HG03432 (cell line): ENCODE measurements at regions not wholly inside any gene's neighbourhood (a gene's known extent, or its start where the extent isn't known, plus 50 kb on each side); places are given as distances from the start of the nearest gene placed in this dataset.
"Not testable (repeated sequence)": the region's sequence is repeated elsewhere in the genome, so short reads cannot be mapped to it uniquely, and the experiment has no call there.

Experiments used
- ATAC-seq: cut with Tn5 transposase; IDR thresholded peaks from one replicate; pipeline ENCODE4 v1.9.1; 2021; ENCODE audit warnings: mild to moderate bottlenecking, moderate library complexity; ENCODE audit not compliant: unreplicated experiment

DNA sequence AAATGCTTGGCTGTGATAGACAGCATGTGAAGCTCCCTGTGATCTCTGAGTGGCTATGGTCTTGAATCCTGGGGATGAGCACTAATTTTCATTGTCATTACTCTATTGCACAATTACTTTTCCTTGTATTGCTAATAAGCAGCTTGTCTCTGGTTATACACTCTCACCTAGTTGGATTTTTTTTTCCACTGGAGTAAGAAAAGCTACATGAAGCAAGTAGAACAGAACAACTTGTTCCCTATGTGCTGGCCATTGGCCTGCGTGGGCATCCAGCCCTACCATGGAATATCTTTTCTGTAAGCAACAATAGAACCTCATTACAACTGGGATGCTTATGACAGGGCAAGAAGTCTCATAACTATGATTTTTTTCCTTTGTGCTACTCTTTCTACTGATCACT is 807.4 kb downstream of the TNS3 start:
- ATAC-seq = no peak

DNA sequence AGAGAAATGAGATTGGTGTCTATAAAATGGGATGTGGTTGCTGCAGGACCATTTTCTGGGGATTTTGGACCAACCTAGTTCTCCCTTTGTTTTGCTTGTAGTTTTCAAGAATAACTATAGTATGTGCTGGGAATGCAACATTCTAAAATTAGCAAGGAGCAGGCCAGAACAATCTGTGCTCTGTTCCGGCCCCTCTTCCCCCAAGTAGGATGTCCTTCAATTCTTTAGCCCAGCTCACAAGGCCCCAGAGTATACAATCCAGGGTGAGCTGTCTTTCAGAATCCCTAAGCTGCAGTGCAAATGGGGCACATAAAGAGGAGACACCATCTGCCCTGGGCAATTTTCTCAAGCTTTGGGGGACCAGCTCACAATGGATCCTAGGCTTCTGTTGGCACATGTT is 809.1 kb downstream of the TNS3 start:
- no peak for ATAC-seq

DNA sequence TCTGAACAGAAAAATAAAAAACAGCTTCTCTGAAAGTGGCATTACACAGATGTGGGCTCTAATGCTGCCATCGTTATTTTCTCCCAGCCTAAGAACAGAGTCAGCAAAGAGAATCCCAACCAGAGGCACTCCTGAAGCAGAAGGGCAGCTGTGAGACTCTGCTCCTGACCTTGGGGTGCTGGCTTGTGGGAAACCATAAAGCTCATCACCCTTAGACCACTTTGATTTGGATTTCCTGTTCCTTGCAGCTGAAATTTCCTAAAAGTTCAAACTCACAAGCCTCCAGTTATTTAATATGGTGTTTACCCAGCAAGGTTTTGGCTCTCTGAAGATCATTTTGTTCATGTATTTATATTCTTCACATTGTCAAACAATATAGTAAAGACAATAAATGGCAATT is 814.8 kb downstream of the TNS3 start:
- ATAC-seq = no peak

DNA sequence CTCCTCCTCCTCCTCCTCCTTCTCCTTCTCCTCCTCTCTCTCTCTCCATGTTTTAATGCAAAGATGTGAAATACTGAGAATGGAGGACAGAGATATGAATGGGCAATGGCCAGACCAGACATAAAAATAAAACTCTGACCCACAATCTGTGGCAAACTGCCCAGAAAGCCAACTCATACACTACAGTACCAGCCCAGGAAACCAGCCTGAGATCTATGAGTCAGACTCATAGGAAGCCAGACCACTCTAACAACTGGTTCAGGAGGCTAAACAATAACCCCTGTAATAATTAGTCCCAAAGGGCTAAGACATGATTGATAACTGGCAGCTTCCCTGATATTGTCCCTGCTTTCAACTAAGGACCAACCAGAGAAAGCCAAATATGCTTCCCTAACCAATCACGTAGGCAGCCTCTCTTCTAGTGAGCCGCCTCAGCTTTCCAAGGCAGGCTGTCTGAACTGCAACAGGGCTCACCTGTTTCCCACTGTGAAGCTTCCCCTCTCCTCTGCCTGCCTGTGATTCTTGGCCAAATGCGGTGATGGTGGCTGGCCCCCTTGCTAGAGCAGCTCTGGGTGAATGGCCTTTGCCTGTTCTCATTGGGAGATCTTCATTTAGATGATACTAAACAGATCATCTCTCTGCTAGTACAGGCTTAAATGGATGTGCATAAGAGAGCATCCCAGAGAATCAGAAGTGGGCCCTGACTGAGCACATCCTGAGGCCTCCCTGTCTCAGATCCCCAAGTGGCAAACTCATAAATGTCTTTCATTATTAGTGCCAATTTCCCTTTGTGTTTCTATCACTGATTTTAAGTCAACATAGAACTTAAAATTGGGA is 817.6 kb downstream of the TNS3 start:
- ATAC-seq = no peak

DNA sequence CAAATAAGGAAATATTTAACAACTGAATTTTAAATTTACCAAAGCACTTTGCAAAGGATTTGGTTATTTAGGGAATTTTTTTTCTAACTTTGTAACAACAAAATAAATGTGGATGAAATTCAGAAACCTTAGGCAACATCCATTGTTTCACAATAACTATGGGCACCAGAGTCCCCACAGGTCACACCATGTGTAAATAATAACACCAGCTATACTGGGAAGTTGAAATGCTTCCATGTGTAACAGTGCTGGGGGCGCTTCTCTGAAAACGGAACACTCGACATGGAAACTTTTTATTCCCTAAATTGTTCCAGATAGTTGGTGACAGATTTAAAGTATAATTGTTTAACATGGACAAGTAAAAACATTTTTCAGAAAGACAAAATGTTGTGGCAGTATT is 818.6 kb downstream of the TNS3 start:
- ATAC-seq = no peak

DNA sequence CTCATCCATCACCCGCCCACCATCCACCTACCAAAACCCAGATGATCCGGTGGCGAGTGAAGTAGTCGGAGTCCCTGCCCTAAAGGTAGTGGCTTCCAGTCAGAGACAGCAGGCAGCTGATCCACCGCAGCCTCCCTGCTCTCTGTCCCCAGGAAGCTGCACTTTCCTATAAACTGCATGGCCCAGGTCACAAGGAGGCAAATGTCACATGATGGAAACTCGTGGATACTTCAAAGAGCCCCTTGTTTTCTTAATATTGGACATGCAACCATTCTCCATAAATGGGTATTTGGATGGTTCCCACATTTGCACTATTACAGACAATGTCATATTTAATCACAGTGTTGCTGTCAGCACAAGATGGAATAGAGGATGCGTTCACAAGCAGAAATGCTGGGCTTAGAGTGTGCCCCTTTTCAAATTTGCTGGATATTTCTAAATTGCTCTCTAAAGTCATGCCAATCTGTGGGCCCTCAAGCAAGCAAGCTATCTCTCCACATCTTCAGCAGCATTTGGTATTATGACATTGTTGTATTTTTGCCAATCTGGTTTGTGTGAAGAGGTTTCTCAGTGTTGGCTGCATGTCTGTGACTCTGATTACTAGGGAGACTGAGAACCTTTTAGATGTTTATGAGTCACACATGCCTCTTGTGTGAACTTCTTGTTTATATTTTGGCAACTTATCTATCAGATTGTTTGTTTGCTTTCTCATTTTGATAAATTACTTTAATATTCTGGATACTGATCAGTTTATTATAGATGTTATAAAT is 822.0 kb downstream of the TNS3 start:
- no peak for ATAC-seq

DNA sequence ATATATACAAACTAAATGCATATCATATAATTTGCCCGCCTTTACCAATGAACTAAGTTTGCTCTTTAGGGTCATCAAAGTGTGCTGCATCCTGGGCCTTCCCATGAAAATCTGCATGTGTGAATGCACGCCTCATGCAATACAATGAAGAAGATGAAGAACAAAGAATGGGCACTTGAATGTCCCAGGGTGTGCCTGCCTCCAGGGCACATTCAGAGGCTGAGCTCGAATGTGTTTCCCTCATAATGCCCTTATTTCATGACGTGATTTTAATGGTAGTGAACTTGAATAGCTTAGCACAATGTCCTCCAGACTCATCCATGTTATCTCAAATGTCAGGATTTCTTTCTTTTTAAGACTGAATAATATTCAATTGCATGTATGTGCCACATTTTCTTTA is 824.9 kb downstream of the TNS3 start:
- no peak for ATAC-seq

DNA sequence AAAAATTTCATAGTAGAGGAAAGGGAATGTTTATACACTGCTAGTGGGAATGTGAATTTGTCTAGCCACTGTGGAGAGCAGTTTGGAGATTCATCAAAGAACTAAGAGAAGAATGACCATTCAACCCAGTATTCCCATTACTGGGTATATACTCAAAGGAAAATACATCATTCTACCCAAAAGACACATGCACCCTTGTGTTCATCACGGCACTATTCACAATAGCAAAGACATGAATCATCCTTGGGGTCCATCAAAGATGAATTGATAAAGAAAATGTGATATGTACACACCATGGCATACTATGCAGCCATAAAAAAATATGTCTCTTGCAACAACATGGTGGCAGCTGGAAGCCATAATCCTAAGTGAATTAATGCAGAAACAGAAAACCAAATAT is 825.7 kb downstream of the TNS3 start:
- no peak for ATAC-seq

DNA sequence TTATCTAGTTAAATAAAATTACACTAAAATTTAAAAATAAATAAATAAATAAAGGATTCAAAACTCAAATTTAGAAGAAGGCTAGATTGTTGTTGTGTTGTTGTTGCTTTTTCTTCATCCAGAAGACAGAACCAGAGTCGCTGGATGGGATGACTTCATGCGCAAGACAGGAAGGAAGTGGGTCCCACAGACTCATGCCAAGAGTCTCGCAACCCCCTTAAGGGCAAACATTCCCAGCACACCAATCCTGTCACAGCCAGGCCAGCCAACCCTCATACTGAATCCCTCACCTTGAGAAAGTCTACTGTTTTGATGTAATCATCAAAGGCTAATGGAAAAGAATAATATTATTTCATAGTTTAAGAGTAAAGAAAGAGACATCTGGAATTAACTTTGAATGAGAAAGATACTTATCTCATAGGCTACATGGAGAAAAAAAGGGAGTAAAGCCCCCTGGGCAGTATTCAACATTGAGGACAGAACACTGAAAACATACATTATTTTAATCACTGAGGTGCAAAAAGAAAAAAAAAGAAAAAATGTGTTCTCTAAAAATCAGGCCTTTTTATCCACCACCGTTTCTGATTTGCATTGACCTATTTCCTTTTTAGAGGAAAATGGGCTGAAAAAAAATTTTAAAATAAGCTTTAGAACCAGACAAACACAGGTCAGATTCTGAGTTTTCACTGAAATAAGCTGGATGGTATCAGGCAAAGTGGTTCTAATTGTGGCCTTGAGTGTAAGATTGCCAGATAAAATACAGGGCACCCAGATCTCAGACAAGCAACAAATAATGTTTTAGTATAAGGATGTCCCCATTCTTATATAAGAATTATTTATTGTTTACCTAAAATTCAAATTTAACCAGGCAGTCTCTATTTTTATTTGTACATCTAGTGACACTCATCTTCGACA is 826.5 kb downstream of the TNS3 start:
- no peak for ATAC-seq

DNA sequence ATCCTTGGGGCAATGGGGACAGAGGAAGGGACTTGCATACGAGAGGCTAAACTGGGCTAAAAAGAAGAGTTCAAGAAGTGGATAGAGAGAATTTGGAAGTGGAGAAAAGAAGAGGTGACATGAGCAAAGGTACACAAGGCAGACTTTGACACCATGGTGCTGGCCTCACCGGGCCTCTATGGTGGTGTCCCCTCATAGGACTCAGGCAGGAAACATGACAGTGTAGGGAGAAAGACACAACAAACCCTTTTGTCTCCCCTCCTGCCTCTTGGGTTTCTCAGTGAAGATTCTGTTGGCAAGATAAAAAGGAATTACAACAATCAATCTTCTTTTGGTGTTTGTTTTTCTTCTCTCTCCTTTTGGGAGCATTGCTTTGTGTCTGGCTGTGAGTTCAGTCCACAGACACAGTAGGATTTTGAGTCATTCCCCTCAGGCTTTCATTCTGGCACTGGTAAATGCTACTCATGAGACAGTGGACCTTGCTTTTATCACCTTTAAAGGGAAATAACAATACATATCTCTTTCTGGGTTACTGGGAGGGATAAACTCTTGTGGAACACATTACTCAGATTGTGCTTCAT is 827.7 kb downstream of the TNS3 start:
- no peak for ATAC-seq

DNA sequence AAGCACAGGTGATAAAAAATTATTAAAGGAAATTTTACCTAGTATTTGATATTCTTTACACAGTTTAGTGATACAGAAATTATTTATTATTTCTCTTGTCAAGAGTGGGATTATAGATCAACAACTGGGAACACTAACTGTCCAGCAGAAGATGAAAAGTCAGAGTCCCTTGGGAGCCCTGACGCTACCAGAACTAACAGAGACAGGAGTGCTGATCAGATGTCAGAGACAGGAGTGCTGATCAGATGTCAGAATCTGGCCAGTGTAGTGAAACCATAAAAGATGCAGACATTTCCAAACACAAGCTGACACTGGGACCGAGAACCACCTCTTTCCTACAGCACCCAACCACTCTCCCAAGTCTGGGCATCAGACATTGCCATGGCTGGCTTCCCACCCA is 828.2 kb downstream of the TNS3 start:
- ATAC-seq = no peak

DNA sequence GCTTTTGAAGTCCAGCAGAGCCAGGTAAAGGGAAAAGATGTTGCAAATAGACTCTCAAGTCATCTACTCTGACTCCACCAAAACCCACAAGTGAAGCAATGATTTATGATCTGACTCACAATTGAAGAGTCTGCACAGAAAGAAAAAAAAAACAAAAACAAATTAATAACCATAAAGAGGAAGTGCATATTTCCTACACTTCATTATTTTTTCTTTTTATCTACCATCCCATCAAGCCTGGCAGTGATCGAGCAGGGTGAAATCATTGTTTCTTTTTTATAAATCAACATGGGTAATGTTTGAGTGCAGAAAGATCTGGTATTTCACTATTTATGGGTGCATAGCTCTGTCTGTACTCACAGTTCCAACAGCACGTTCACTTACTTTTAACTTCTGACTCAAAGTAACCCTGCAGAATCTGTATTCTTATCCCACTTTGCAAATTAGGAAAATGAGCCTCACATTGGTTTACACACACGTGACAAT is 829.0 kb downstream of the TNS3 start:
- no peak for ATAC-seq

DNA sequence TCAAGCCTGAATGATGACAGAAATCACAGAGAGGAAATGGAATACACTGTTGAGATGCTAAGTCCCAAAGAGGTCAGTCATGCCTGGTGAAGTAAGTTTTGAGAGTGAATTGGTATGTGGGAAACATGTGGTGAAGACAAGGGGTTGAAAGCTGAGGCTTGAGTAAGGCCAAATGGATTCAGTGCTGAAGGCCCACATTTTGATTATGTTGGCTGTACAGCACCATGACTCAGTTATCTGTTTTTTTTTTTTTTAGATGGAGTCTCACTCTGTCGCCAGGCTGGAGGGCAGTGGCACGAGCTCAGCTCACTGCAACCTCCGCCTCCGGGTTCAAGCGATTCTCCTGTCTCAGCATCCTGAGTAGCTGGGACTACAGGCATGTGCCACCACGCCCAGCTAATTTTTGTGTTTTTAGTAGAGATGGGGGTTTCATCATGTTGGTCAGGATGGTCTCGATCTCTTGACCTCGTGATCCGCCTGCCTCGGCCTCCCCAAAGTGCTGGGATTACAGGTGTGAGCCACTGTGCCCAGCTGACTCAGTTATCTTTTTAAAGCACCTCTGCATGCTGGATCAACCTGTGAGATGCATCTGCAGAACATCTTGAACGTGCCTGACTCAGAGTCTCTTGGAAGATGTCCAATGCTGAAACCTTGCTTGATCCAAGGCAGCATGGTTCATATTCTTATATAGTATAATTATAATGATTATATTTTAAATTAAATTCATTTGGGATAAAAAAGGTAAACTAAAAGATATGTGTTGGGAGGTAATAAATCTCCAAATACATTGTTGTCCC is 829.8 kb downstream of the TNS3 start:
- not testable (repeated sequence) for ATAC-seq

DNA sequence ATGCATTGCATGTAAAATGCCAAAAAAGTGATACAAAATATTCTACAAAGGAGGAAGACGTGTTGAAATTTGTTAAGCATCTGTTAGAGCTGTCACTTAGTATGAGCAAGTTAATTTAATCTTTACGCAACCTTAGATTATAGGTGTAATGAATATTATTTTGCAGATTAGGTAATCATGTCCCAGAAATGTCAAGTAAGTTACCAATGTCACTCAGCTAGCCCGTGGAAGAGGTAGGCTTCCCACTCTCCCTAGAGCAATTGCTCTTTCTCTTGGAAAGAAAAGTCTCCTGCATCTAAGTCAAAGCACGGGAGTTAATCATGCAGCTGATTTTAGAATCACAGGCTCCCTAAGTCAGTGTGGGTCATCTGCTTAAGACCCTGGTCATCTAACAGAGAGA is 830.4 kb upstream of the IGFBP3 start:
- no peak for ATAC-seq

DNA sequence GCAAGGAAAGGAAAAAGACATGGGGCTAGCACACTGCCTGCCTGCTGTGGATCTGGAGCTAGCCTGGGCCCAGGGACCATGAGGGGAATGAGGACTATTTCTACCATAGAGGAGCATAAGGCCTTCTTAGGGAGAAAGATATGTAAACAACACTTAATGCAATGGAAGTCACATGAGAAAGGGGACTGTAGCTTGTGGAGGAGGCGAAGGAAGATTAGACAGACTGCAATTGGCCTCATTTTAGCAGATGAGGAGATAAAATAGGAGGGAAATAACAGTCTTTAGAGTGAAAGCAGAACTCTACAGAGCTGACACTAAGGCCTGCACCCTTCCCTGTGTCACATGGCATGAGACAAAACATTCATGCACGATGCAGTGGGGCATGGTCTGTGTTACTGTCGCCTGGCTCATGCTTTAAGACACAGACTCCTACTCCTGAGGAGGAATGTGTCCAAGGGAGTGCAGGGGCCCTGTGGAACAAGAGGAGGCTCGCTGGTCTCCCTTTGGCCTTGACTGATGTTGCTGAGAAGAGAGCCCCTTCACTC is 829.3 kb upstream of the IGFBP3 start:
- ATAC-seq = no peak

DNA sequence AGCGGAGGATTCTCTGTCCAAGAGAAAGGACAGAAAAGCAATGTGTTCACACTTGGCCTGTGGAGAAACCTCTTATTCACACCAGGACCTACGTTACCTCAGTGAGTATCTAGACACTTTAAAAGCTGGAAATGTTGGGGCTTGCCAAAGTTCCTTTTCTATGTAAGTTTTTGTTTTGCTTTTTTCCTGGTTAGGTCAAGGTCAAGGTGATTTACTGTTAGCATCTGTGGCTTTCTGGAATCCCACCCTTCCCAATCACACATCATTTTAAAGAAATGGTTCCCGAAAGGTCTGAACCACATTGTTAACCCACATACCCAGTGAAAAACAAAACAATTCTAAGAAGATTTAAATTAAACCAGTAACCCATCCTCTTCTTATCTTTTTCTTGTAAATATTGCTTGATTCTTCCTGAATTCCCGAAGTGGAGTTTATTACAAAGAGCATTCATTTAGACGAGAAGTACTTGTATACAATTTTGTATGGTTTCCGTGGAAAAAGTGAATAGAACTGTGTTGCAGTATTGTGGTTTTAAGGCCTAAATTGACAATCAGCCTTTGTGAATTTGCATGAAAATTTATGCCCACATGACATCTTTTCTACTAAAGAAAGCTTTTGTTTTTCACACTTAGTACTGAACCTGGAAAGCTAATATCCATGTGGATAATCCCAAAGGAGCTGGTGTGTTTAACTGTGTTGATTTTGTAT is 827.0 kb upstream of the IGFBP3 start:
- ATAC-seq = no peak

DNA sequence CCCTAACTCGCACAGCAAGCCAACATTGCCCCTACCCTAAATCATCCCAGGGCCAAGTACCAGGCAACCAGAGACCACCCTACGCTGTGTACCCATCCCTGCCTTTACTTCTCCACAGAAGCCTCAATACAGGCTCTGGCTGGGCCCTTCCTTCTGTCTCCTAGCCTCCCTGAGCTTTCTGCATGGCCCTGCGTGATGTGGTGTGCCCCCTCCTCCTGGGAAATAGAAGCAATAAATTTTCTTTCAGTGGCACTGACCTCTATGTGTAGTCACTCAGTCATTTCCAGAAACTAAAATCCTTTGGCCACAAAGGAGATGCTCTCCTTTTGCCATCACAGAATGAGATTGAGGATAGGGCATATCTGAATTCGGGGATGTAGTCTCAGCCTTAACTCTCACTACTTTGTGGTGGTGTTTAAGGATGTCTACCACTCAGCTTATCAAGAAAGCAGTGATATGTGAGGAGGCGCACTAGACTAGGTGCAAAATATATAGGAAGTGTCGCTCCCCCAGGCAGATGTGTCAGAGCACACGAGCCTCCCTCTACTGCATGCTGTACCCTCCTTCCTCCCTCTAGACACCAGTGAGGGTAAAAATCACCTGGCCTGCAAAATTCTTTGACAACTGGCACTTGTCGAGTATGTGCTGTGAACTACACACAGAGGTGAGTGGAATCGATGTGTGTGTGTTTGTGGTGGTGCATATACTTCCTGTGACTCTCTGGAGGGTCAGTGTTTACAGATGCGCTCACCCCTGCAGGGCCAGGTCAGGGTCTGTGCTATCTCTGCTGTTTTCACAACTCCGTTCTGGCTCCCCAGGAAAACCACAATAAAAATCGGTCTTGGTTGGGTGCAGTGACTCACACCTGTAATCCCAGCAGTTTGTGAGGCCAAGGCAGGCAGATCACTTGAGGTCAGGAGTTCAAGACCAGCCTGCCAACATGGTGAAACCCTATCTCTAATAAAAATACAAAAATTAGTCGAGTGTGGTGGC is 825.9 kb upstream of the IGFBP3 start:
- peak; percentile 58 for ATAC-seq

DNA sequence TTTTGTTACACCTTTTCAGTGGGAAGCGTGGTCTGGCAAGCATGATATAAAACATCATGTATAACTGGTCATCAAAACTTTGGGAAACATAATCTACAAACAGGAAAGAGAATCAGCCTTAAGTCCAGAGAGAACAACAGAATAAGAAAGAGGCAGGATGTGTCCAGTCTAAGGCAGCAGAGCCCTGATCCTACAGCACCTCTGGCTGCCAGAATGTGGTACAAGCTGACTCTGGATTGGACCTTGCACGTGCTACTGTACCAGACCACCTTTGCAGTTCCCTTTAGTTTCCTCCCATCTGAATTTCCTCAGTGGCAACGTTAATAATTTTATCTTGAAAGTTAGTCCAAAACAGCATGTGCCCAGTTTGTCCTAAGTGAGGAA is 824.6 kb upstream of the IGFBP3 start:
- ATAC-seq = no peak
